CD14-positive monocyte (primary cell): ENCODE measurements at regions not wholly inside any gene's neighbourhood (a gene's known extent, or its start where the extent isn't known, plus 50 kb on each side); places are given as distances from the start of the nearest gene placed in this dataset.

Experiments
- DNase-seq, 3 donors: peaks; one replicate each; pipeline ENCODE4 v3.0.0-alpha.2; 2011 to 2022
- H2AFZ ChIP-seq: 2 replicates; pipeline ENCODE4 v1.6.0; 2012; ENCODE audit warnings: mild to moderate bottlenecking, low read depth, low read length, inconsistent platforms; ENCODE audit not compliant: insufficient read depth, poor library complexity, severe bottlenecking
- H3K27ac ChIP-seq, 2 donors: 1 replicate in 1 of 2; 2 replicates in 1 of 2; pipeline ENCODE4 v1.5.1; 2012 to 2013; ENCODE audit warnings: low read length in 2 of 2, control low read depth in 1 of 2, inconsistent platforms in 1 of 2, low read depth in 1 of 2, mild to moderate bottlenecking in 1 of 2
- H3K27me3 ChIP-seq, 2 donors: one replicate each; pipeline versions ENCODE4 v1.6.0 to v1.6.1; 2011 to 2013; ENCODE audit warnings: low read length in 2 of 2; ENCODE audit not compliant: control insufficient read depth in 2 of 2, insufficient read depth in 2 of 2
- H3K36me3 ChIP-seq, 2 donors: replicated peaks in 1 of 2; 1 replicate in 1 of 2; 2 replicates in 1 of 2; pipeline versions ENCODE4 v1.5.1 to v1.6.1; 2012 to 2013; ENCODE audit warnings: low read length in 2 of 2, control low read depth in 1 of 2, inconsistent platforms in 1 of 2, mild to moderate bottlenecking in 1 of 2; ENCODE audit not compliant: insufficient read depth in 2 of 2, control insufficient read depth in 1 of 2
- H3K4me1 ChIP-seq, 2 donors: 1 replicate in 1 of 2; 2 replicates in 1 of 2; pipeline versions ENCODE4 v1.5.1 to v1.6.1; 2012 to 2013; ENCODE audit warnings: low read length in 2 of 2, control low read depth in 1 of 2, inconsistent platforms in 1 of 2, mild to moderate bottlenecking in 1 of 2, moderate library complexity in 1 of 2; ENCODE audit not compliant: insufficient read depth in 2 of 2, control insufficient read depth in 1 of 2
- H3K4me2 ChIP-seq: replicated peaks from 2 replicates; pipeline ENCODE3; 2012; ENCODE audit warnings: low read length, moderate library complexity, mild to moderate bottlenecking; ENCODE audit not compliant: poor library complexity, severe bottlenecking; ENCODE audit errors: extremely low read depth
- H3K4me3 ChIP-seq, 3 experiments: fragments of 200-600 bp in 1 of 3; sonication (generic) in 1 of 3; replicated peaks in 1 of 3; 1 replicate in 2 of 3; 2 replicates in 1 of 3; pipeline ENCODE4 v1.5.1; 2011 to 2013; ENCODE audit warnings: low read length in 3 of 3, mild to moderate bottlenecking in 3 of 3, control low read depth in 2 of 3, low read depth in 2 of 3, inconsistent platforms in 1 of 3, moderate library complexity in 1 of 3
- H3K79me2 ChIP-seq: 2 replicates; pipeline ENCODE4 v1.6.0; 2012; ENCODE audit warnings: mild to moderate bottlenecking, control low read depth, inconsistent platforms, low read length, moderate library complexity; ENCODE audit not compliant: insufficient read depth
- H3K9ac ChIP-seq: 2 replicates; pipeline ENCODE4 v1.6.0; 2017; ENCODE audit warnings: low read length, mild to moderate bottlenecking; ENCODE audit not compliant: insufficient read depth, poor library complexity, severe bottlenecking
- H3K9me3 ChIP-seq, 2 donors: replicated peaks in 1 of 2; 1 replicate in 1 of 2; 2 replicates in 1 of 2; pipeline versions ENCODE4 v1.5.1 to v1.6.1; 2012 to 2013; ENCODE audit warnings: low read length in 2 of 2, control low read depth in 1 of 2; ENCODE audit not compliant: control insufficient read depth in 1 of 2, insufficient read depth in 1 of 2
- H4K20me1 ChIP-seq: 2 replicates; pipeline ENCODE4 v1.6.0; 2012; ENCODE audit warnings: mild to moderate bottlenecking, low read length, control low read depth, moderate library complexity; ENCODE audit not compliant: insufficient read depth
- H3K27ac Mint-ChIP-seq, 7 donors: one replicate each; pipeline ENCODE4 v1.8.0; 2020; ENCODE audit warnings: mild to moderate bottlenecking in 7 of 7, mixed read lengths in 7 of 7, moderate library complexity in 6 of 7, inconsistent platforms in 2 of 7
- H3K27me3 Mint-ChIP-seq, 3 donors: one replicate each; pipeline ENCODE4 v1.8.0; 2021 to 2022; ENCODE audit warnings: low read depth in 3 of 3, mild to moderate bottlenecking in 3 of 3, mixed read lengths in 3 of 3, moderate library complexity in 3 of 3, inconsistent platforms in 1 of 3
- H3K36me3 Mint-ChIP-seq, 2 donors: one replicate each; pipeline ENCODE4 v1.8.0; 2020; ENCODE audit warnings: mixed read lengths in 2 of 2, inconsistent platforms in 1 of 2, mild to moderate bottlenecking in 1 of 2
- H3K4me1 Mint-ChIP-seq: one replicate; pipeline ENCODE4 v1.8.0; 2020; ENCODE audit warnings: mild to moderate bottlenecking, mixed read lengths
- H3K4me3 Mint-ChIP-seq, 2 donors: one replicate each; pipeline ENCODE4 v1.8.0; 2020; ENCODE audit warnings: mild to moderate bottlenecking in 2 of 2, mixed read lengths in 2 of 2, moderate library complexity in 1 of 2
- H3K9me3 Mint-ChIP-seq, 7 donors: one replicate each; pipeline ENCODE4 v1.8.0; 2020 to 2022; ENCODE audit warnings: mixed read lengths in 7 of 7, mild to moderate bottlenecking in 6 of 7, moderate library complexity in 6 of 7, inconsistent platforms in 2 of 7
- CTCF ChIP-seq: fragments of 200-600 bp; IDR thresholded peaks from one replicate; pipeline ENCODE4 v1.8.0; 2022; ENCODE audit warnings: antibody characterized with exemption, mild to moderate bottlenecking
- WGBS: methylation state at CpG from one replicate; pipeline ENCODE4 v1.1.5; 2013; ENCODE audit warnings: missing lambda C conversion rate; ENCODE audit not compliant: insufficient coverage; 5-methylcytosine and 5-hydroxymethylcytosine counted together
- intact Hi-C, 2 donors: fragments of 100-400 bp; cut with micrococcal nuclease; formaldehyde crosslinking; loops; one replicate each; pipeline versions ENCODE4 v1.15.0 to v1.15.1; 2023

GRCh38 chr7:38016567-38016966, 96.1 kb downstream of the EPDR1 start:
- TF ChIP-seq CTCF: no peak
- WGBS: no CpG with 5 or more reads among the region's 3 CpGs
- no peak overlapping the region for H3K4me2 ChIP-seq
- Mint-ChIP-seq H3K4me3 (no peak overlapping the region), H3K4me1 (peaks cover 9% of the 10 kb centered on the region), H3K9me3 (peaks cover 0 to 4% (median 0%) of the 10 kb centered on the region in 7 donors), H3K36me3 (no peaks in the 10 kb centered on the region), H3K27ac (no peak overlapping the region), H3K27me3 (no peaks in the 10 kb centered on the region)
- no peaks in the 10 kb centered on the region for H3K9me3 ChIP-seq
- no peaks in the 10 kb centered on the region for H4K20me1 ChIP-seq
- no peaks in the 10 kb centered on the region for H3K36me3 ChIP-seq
- H3K27ac ChIP-seq: no peak overlapping the region
- H3K9ac ChIP-seq: no peak overlapping the region
- intact Hi-C loops: no loop called here
- H3K27me3 ChIP-seq: no peaks in the 10 kb centered on the region
- H2AFZ ChIP-seq: no peak overlapping the region
- no peaks in the 10 kb centered on the region for H3K79me2 ChIP-seq
- no peak overlapping the region for H3K4me3 ChIP-seq
- no peaks in the 10 kb centered on the region for H3K4me1 ChIP-seq
- no peak for DNase-seq

- peaks cover 0 to 4% (median 0%) of the 10 kb centered on the region in 7 donors for H3K9me3 Mint-ChIP-seq
- WGBS: no CpG with 5 or more reads among the region's 1 CpG
These were observed 96.9 kb downstream of the EPDR1 start for GRCh38 chr7:38017320-38017719.

More at GRCh38 chr7:38017320-38017719, 96.9 kb downstream of the EPDR1 start:
- no peak overlapping the region for H3K9ac ChIP-seq
- no peaks in the 10 kb centered on the region for H3K79me2 ChIP-seq
- no peaks in the 10 kb centered on the region for H3K36me3 ChIP-seq
- intact Hi-C loops: no loop called here
- no peaks in the 10 kb centered on the region for H3K27me3 Mint-ChIP-seq
- no peak for TF ChIP-seq CTCF
- no peak overlapping the region for H3K4me2 ChIP-seq
- no peaks in the 10 kb centered on the region for H3K4me1 ChIP-seq
- H3K4me3 ChIP-seq: no peak overlapping the region
- no peaks in the 10 kb centered on the region for H3K27me3 ChIP-seq
- H3K27ac Mint-ChIP-seq: no peak overlapping the region
- no peak for DNase-seq
- H3K9me3 ChIP-seq: no peaks in the 10 kb centered on the region
- H3K36me3 Mint-ChIP-seq: no peaks in the 10 kb centered on the region
- peaks cover 9% of the 10 kb centered on the region for H3K4me1 Mint-ChIP-seq
- no peak overlapping the region for H2AFZ ChIP-seq
- H3K27ac ChIP-seq: no peak overlapping the region
- no peak overlapping the region for H3K4me3 Mint-ChIP-seq
- H4K20me1 ChIP-seq: no peaks in the 10 kb centered on the region
